Neural progenitor cell (in vitro differentiated cells): ENCODE measurements at regions not wholly inside any gene's neighbourhood (a gene's known extent, or its start where the extent isn't known, plus 50 kb on each side); places are given as distances from the start of the nearest gene placed in this dataset.

Experiments
- DNase-seq: peaks from one replicate; pipeline ENCODE4 v3.0.0-alpha.2; 2016; ENCODE audit warnings: low spot score
- H2AFZ ChIP-seq: fragments of 200-600 bp; sonication (generic); replicated peaks from 2 replicates; pipeline ENCODE4 v1.6.1; 2016; ENCODE audit warnings: antibody characterized with exemption
- H3F3A ChIP-seq: fragments of 200-600 bp; sonication (generic); 2 replicates; pipeline ENCODE4 v1.6.1; 2016; ENCODE audit warnings: antibody characterized with exemption, low read depth
- H3K27ac ChIP-seq: fragments of 200-600 bp; sonication (generic); 2 replicates; pipeline ENCODE4 v1.5.1; 2016; ENCODE audit warnings: mild to moderate bottlenecking
- H3K27me3 ChIP-seq: fragments of 200-600 bp; sonication (generic); 2 replicates; pipeline ENCODE4 v1.6.1; 2016; ENCODE audit warnings: mild to moderate bottlenecking, moderate library complexity
- H3K36me3 ChIP-seq: fragments of 200-600 bp; sonication (generic); 2 replicates; pipeline ENCODE4 v1.5.1; 2016
- H3K4me1 ChIP-seq: fragments of 200-600 bp; sonication (generic); 2 replicates; pipeline ENCODE4 v1.6.1; 2016; ENCODE audit warnings: mixed run types
- H3K4me2 ChIP-seq: fragments of 200-600 bp; sonication (generic); 2 replicates; pipeline ENCODE4 v1.6.1; 2016
- H3K4me3 ChIP-seq: fragments of 200-600 bp; sonication (generic); 2 replicates; pipeline ENCODE4 v1.5.1; 2016
- H3K79me2 ChIP-seq: fragments of 200-600 bp; sonication (generic); 2 replicates; pipeline ENCODE4 v1.6.1; 2016; ENCODE audit warnings: low read depth
- H3K9ac ChIP-seq: fragments of 200-600 bp; sonication (generic); 2 replicates; pipeline ENCODE4 v1.6.1; 2016
- H3K9me3 ChIP-seq: fragments of 200-600 bp; sonication (generic); 2 replicates; pipeline ENCODE4 v1.5.1; 2016; ENCODE audit warnings: low read depth
- H4K20me1 ChIP-seq: fragments of 200-600 bp; sonication (generic); 2 replicates; pipeline ENCODE4 v1.6.1; 2016; ENCODE audit warnings: low read depth
- H3K27ac Mint-ChIP-seq: 3 replicates; pipeline ENCODE4 v1.8.0; 2021; ENCODE audit warnings: mixed read lengths
- H3K27me3 Mint-ChIP-seq: 2 replicates; pipeline ENCODE4 v1.8.0; 2022; ENCODE audit warnings: low read depth, mild to moderate bottlenecking, inconsistent platforms, moderate library complexity, mixed read lengths; ENCODE audit not compliant: insufficient read depth
- H3K36me3 Mint-ChIP-seq: 3 replicates; pipeline ENCODE4 v1.8.0; 2021; ENCODE audit warnings: mixed read lengths
- H3K4me1 Mint-ChIP-seq: 3 replicates; pipeline ENCODE4 v1.8.0; 2021; ENCODE audit warnings: mixed read lengths
- H3K4me3 Mint-ChIP-seq: 3 replicates; pipeline ENCODE4 v1.8.0; 2021; ENCODE audit warnings: mild to moderate bottlenecking, moderate library complexity, mixed read lengths
- H3K9me3 Mint-ChIP-seq: 3 replicates; pipeline ENCODE4 v1.8.0; 2020; ENCODE audit warnings: mixed read lengths
- CTCF ChIP-seq: fragments of 200-600 bp; sonication (generic); IDR thresholded peaks from 2 replicates; pipeline ENCODE4 v1.5.1; 2017; ENCODE audit warnings: antibody characterized with exemption, mild to moderate bottlenecking
- EZH2 ChIP-seq: fragments of 200-600 bp; sonication (generic); IDR thresholded peaks from 2 replicates; pipeline ENCODE4 v1.6.1; 2017; ENCODE audit warnings: antibody characterized with exemption, mild to moderate bottlenecking, moderate library complexity
- EZH2phosphoT487 ChIP-seq: fragments of 200-600 bp; sonication (generic); IDR thresholded peaks from 2 replicates; pipeline ENCODE4 v1.6.1; 2017; ENCODE audit warnings: antibody characterized with exemption

GRCh38 chr5:101662263-101662662, 633.8 kb downstream of the SLCO4C1 start:
- no peak overlapping the region for H3K27ac ChIP-seq
- no peak overlapping the region for H2AFZ ChIP-seq
- no peak for DNase-seq
- no peaks in the 10 kb centered on the region for H3K9me3 ChIP-seq
- H3K4me1 ChIP-seq, result no peaks in the 10 kb centered on the region
- H3K4me2 ChIP-seq, result no peak overlapping the region
- H3F3A ChIP-seq, result no peaks in the 10 kb centered on the region
- no peak overlapping the region for H3K4me3 Mint-ChIP-seq
- H3K9ac ChIP-seq, result no peak overlapping the region
- H3K36me3 ChIP-seq, result no peaks in the 10 kb centered on the region
- no peaks in the 10 kb centered on the region for H4K20me1 ChIP-seq
- H3K4me1 Mint-ChIP-seq, result peaks cover 15% of the 10 kb centered on the region
- no peaks in the 10 kb centered on the region for H3K36me3 Mint-ChIP-seq
- H3K27me3 Mint-ChIP-seq, result no peaks in the 10 kb centered on the region
- no peak overlapping the region for H3K4me3 ChIP-seq
- no peaks in the 10 kb centered on the region for H3K9me3 Mint-ChIP-seq
- H3K27ac Mint-ChIP-seq, result no peak overlapping the region
- TF ChIP-seq CTCF (no peak), EZH2phosphoT487 (no peak), EZH2 (no peak)
- H3K27me3 ChIP-seq, result no peaks in the 10 kb centered on the region
- H3K79me2 ChIP-seq, result no peaks in the 10 kb centered on the region

- Mint-ChIP-seq H3K9me3 (no peaks in the 10 kb centered on the region), H3K27me3 (no peaks in the 10 kb centered on the region), H3K36me3 (no peaks in the 10 kb centered on the region), H3K4me1 (peaks cover 13% of the 10 kb centered on the region), H3K27ac (no peak overlapping the region), H3K4me3 (no peak overlapping the region)
- H3K4me1 ChIP-seq, result no peaks in the 10 kb centered on the region
- no peaks in the 10 kb centered on the region for H3F3A ChIP-seq
- H4K20me1 ChIP-seq, result no peaks in the 10 kb centered on the region
- no peaks in the 10 kb centered on the region for H3K9me3 ChIP-seq
- DNase-seq, result no peak
- TF ChIP-seq EZH2 (no peak), EZH2phosphoT487 (no peak), CTCF (no peak)
- H3K4me2 ChIP-seq, result no peak overlapping the region
- no peak overlapping the region for H3K4me3 ChIP-seq
- no peaks in the 10 kb centered on the region for H3K27me3 ChIP-seq
- H3K36me3 ChIP-seq, result no peaks in the 10 kb centered on the region
- no peaks in the 10 kb centered on the region for H3K79me2 ChIP-seq
- H3K9ac ChIP-seq, result no peak overlapping the region
- H3K27ac ChIP-seq, result no peak overlapping the region
- H2AFZ ChIP-seq, result no peak overlapping the region
Observed at GRCh38 chr5:101658433-101658832, 637.7 kb downstream of the SLCO4C1 start.

GRCh38 chr5:101653996-101654395, 642.1 kb downstream of the SLCO4C1 start:
- no peaks in the 10 kb centered on the region for H3F3A ChIP-seq
- no peak overlapping the region for H3K27ac Mint-ChIP-seq
- H3K36me3 Mint-ChIP-seq, result no peaks in the 10 kb centered on the region
- no peak for TF ChIP-seq EZH2
- TF ChIP-seq CTCF, result no peak
- no peak for TF ChIP-seq EZH2phosphoT487
- peaks cover 3% of the 10 kb centered on the region for H3K4me1 Mint-ChIP-seq
- no peaks in the 10 kb centered on the region for H4K20me1 ChIP-seq
- no peak overlapping the region for H3K27ac ChIP-seq
- H3K9ac ChIP-seq, result no peak overlapping the region
- no peaks in the 10 kb centered on the region for H3K36me3 ChIP-seq
- H3K27me3 ChIP-seq, result no peaks in the 10 kb centered on the region
- H3K79me2 ChIP-seq, result no peaks in the 10 kb centered on the region
- H3K27me3 Mint-ChIP-seq, result no peaks in the 10 kb centered on the region
- no peak overlapping the region for H3K4me3 ChIP-seq
- no peak overlapping the region for H3K4me2 ChIP-seq
- no peaks in the 10 kb centered on the region for H3K9me3 Mint-ChIP-seq
- H3K4me1 ChIP-seq, result no peaks in the 10 kb centered on the region
- no peak overlapping the region for H3K4me3 Mint-ChIP-seq
- no peaks in the 10 kb centered on the region for H3K9me3 ChIP-seq
- DNase-seq, result no peak
- H2AFZ ChIP-seq, result no peak overlapping the region

GRCh38 chr5:101647861-101648260, 648.2 kb downstream of the SLCO4C1 start:
- no peak for DNase-seq
- H3K27me3 Mint-ChIP-seq, result peaks cover 2% of the 10 kb centered on the region

More at GRCh38 chr5:101647861-101648260, 648.2 kb downstream of the SLCO4C1 start:
- Mint-ChIP-seq H3K9me3 (no peaks in the 10 kb centered on the region), H3K4me1 (peaks cover 7% of the 10 kb centered on the region), H3K27ac (no peak overlapping the region), H3K36me3 (no peaks in the 10 kb centered on the region), H3K4me3 (no peak overlapping the region)
- no peaks in the 10 kb centered on the region for H3K4me1 ChIP-seq
- no peak overlapping the region for H3K9ac ChIP-seq
- no peaks in the 10 kb centered on the region for H3K9me3 ChIP-seq
- no peak overlapping the region for H3K4me2 ChIP-seq
- H4K20me1 ChIP-seq, result no peaks in the 10 kb centered on the region
- no peak overlapping the region for H3K27ac ChIP-seq
- H3K79me2 ChIP-seq, result no peaks in the 10 kb centered on the region
- H3K27me3 ChIP-seq, result no peaks in the 10 kb centered on the region
- no peaks in the 10 kb centered on the region for H3F3A ChIP-seq
- TF ChIP-seq CTCF (no peak), EZH2 (no peak), EZH2phosphoT487 (no peak)
- no peak overlapping the region for H2AFZ ChIP-seq
- no peaks in the 10 kb centered on the region for H3K36me3 ChIP-seq
- H3K4me3 ChIP-seq, result no peak overlapping the region
